H1 (cell line): ENCODE measurements at regions not wholly inside any gene's neighbourhood (a gene's known extent, or its start where the extent isn't known, plus 50 kb on each side); places are given as distances from the start of the nearest gene placed in this dataset.

Experiments used
- CTCF ChIA-PET: fragments of 300-600 bp; sonication (Branson Sonifier 250); formaldehyde crosslinking; loops from one replicate; lab custom pipeline; 2021; ENCODE audit not compliant: partially characterized antibody; lab: Charles Lee
- POLR2A ChIA-PET: fragments of 300-600 bp; sonication (Branson Sonifier 250); formaldehyde crosslinking; loops from one replicate; lab custom pipeline; 2021; ENCODE audit warnings: inconsistent platforms; ENCODE audit not compliant: partially characterized antibody; lab: Charles Lee
- DNase-seq, 2 experiments: peaks; one replicate each; pipeline versions ENCODE4 v3.0.0 to v3.0.0-alpha.2; 2010 to 2022; ENCODE audit warnings: low spot score in 2 of 2, low read depth in 1 of 2, mixed read lengths in 1 of 2
- FAIRE-seq: peaks from 2 replicates; lab custom pipeline; 2011; peaks lifted over from hg19 to GRCh38; lab: Jason Lieb, UNC
- H2AFZ ChIP-seq: 2 replicates; pipeline ENCODE4 v1.8.1; 2012; ENCODE audit warnings: low read length, inconsistent platforms
- H2AK5ac ChIP-seq: 2 replicates; pipeline ENCODE4 v1.6.1; 2013; ENCODE audit warnings: low read depth, low read length
- H2BK120ac ChIP-seq: replicated peaks from 2 replicates; pipeline ENCODE3; 2013; ENCODE audit warnings: low read depth, low read length, inconsistent platforms
- H2BK12ac ChIP-seq: 2 replicates; pipeline ENCODE4 v1.6.1; 2013; ENCODE audit warnings: low read depth, low read length
- H2BK15ac ChIP-seq: 2 replicates; pipeline ENCODE4 v1.6.1; 2013; ENCODE audit warnings: low read length
- H2BK20ac ChIP-seq: 2 replicates; pipeline ENCODE4 v1.6.1; 2013; ENCODE audit warnings: low read length
- H2BK5ac ChIP-seq: 2 replicates; pipeline ENCODE4 v1.6.1; 2013; ENCODE audit warnings: low read depth, low read length
- H3K14ac ChIP-seq: 2 replicates; pipeline ENCODE4 v1.6.1; 2013; ENCODE audit warnings: inconsistent platforms; ENCODE audit not compliant: insufficient read length
- H3K18ac ChIP-seq: 2 replicates; pipeline ENCODE4 v1.6.1; 2013; ENCODE audit warnings: low read length; ENCODE audit errors: extremely low read depth
- H3K23ac ChIP-seq: 2 replicates; pipeline ENCODE4 v1.6.1; 2013; ENCODE audit warnings: inconsistent platforms; ENCODE audit not compliant: insufficient read length
- H3K23me2 ChIP-seq: 2 replicates; pipeline ENCODE4 v1.6.1; 2013; ENCODE audit warnings: low read depth, low read length
- H3K27ac ChIP-seq: 2 replicates; pipeline ENCODE4 v1.6.1; 2011; ENCODE audit warnings: low read depth, low read length, inconsistent platforms
- H3K27me3 ChIP-seq, 4 experiments: replicated peaks in 1 of 4; 1 replicate in 1 of 4; 2 replicates in 3 of 4; pipeline versions ENCODE4 v1.6.1 to v1.8.1; 2011 to 2013; ENCODE audit warnings: low read length in 3 of 4, mild to moderate bottlenecking in 3 of 4, inconsistent platforms in 2 of 4, mixed read lengths in 2 of 4, moderate library complexity in 1 of 4; ENCODE audit not compliant: control insufficient read depth in 3 of 4, insufficient read depth in 3 of 4; ENCODE audit errors: extremely low read depth in 1 of 4
- H3K36me3 ChIP-seq, 4 experiments: 2 replicates each; pipeline versions ENCODE4 v1.6.1 to v1.8.1; 2011 to 2013; ENCODE audit warnings: mild to moderate bottlenecking in 4 of 4, low read length in 3 of 4, moderate library complexity in 2 of 4, control low read depth in 1 of 4, inconsistent platforms in 1 of 4; ENCODE audit not compliant: insufficient read depth in 4 of 4, control insufficient read depth in 2 of 4
- H3K4ac ChIP-seq: replicated peaks from 2 replicates; pipeline ENCODE3; 2013; ENCODE audit warnings: low read length, low read depth, mixed read lengths, inconsistent platforms; ENCODE audit not compliant: insufficient read length
- H3K4me1 ChIP-seq, 4 experiments: replicated peaks in 1 of 4; 1 replicate in 1 of 4; 2 replicates in 3 of 4; pipeline versions ENCODE4 v1.6.1 to v1.8.1; 2011 to 2013; ENCODE audit warnings: low read length in 3 of 4, inconsistent platforms in 2 of 4, mixed read lengths in 1 of 4; ENCODE audit not compliant: insufficient read depth in 4 of 4, control insufficient read depth in 3 of 4
- H3K4me2 ChIP-seq, 2 experiments: 2 replicates each; pipeline versions ENCODE4 v1.6.1 to v1.8.1; 2011 to 2013; ENCODE audit warnings: low read depth in 2 of 2, low read length in 2 of 2, control low read depth in 1 of 2, inconsistent platforms in 1 of 2, mild to moderate bottlenecking in 1 of 2; ENCODE audit not compliant: insufficient read depth in 1 of 2
- H3K4me3 ChIP-seq, 4 experiments: fragments of 200-600, 300-600 bp in 1 of 4; sonication (generic), shearing (Covaris generic), sonication (Bioruptor Twin) in 1 of 4; 2 replicates each; pipeline versions ENCODE4 v1.5.1 to v1.8.1; 2011 to 2016; ENCODE audit warnings: low read length in 4 of 4, low read depth in 3 of 4, control low read depth in 2 of 4, inconsistent platforms in 2 of 4, mild to moderate bottlenecking in 2 of 4, mixed read lengths in 1 of 4, moderate library complexity in 1 of 4; ENCODE audit not compliant: insufficient read depth in 2 of 4; ENCODE audit errors: extremely low read depth in 1 of 4
- H3K56ac ChIP-seq: replicated peaks from 2 replicates; pipeline ENCODE3; 2013; ENCODE audit warnings: low read depth, mild to moderate bottlenecking, mixed read lengths, low read length, inconsistent platforms; ENCODE audit not compliant: insufficient read length
- H3K79me1 ChIP-seq: 2 replicates; pipeline ENCODE4 v1.6.1; 2013; ENCODE audit warnings: low read depth, low read length, control low read depth
- H3K79me2 ChIP-seq, 2 experiments: 2 replicates each; pipeline versions ENCODE4 v1.6.1 to v1.8.1; 2012 to 2013; ENCODE audit warnings: low read length in 2 of 2, mild to moderate bottlenecking in 2 of 2, inconsistent platforms in 1 of 2; ENCODE audit not compliant: insufficient read depth in 2 of 2, control insufficient read depth in 1 of 2
- H3K9ac ChIP-seq, 4 experiments: replicated peaks in 1 of 4; 1 replicate in 1 of 4; 2 replicates in 3 of 4; pipeline versions ENCODE4 v1.6.1 to v1.8.1; 2011 to 2013; ENCODE audit warnings: low read depth in 3 of 4, low read length in 3 of 4, control low read depth in 2 of 4, mild to moderate bottlenecking in 2 of 4, moderate library complexity in 2 of 4, inconsistent platforms in 1 of 4; ENCODE audit errors: extremely low read depth in 1 of 4
- H3K9me3 ChIP-seq, 2 experiments: 2 replicates each; pipeline versions ENCODE4 v1.6.1 to v1.8.1; 2012 to 2013; ENCODE audit warnings: mild to moderate bottlenecking in 2 of 2, moderate library complexity in 2 of 2, control low read depth in 1 of 2, inconsistent platforms in 1 of 2, low read depth in 1 of 2, low read length in 1 of 2, mixed read lengths in 1 of 2; ENCODE audit not compliant: insufficient read depth in 2 of 2
- H4K20me1 ChIP-seq, 2 experiments: replicated peaks in 1 of 2; 2 replicates each; pipeline versions ENCODE3 to v1.8.1; 2011 to 2013; ENCODE audit warnings: inconsistent platforms in 2 of 2, low read length in 2 of 2, mild to moderate bottlenecking in 1 of 2; ENCODE audit not compliant: insufficient read depth in 2 of 2, control insufficient read depth in 1 of 2
- H4K5ac ChIP-seq: 2 replicates; pipeline ENCODE4 v1.6.1; 2013; ENCODE audit warnings: low read length, low read depth, mixed read lengths, inconsistent platforms; ENCODE audit not compliant: insufficient read length
- H4K8ac ChIP-seq: 2 replicates; pipeline ENCODE4 v1.8.0; 2013; ENCODE audit warnings: mild to moderate bottlenecking, moderate library complexity, low read length, inconsistent platforms; ENCODE audit not compliant: insufficient read depth; ENCODE audit errors: extremely low read depth
- H4K91ac ChIP-seq: replicated peaks from 2 replicates; pipeline ENCODE3; 2013; ENCODE audit warnings: low read length, mixed read lengths, inconsistent platforms; ENCODE audit not compliant: insufficient read length
- HDAC6 ChIP-seq: IDR thresholded peaks from one replicate; pipeline ENCODE4 v1.7.1; 2012; ENCODE audit warnings: low read depth, mild to moderate bottlenecking, inconsistent platforms, low read length, moderate library complexity
- RAD21 ChIP-seq, 2 experiments: IDR thresholded peaks in 1 of 2; conservative IDR thresholded peaks in 1 of 2; 2 replicates each; pipeline ENCODE4 v1.6.1; 2011; ENCODE audit warnings: low read depth in 2 of 2, low read length in 2 of 2, improper control_type of control experiment in 1 of 2, inconsistent platforms in 1 of 2, mild to moderate bottlenecking in 1 of 2, moderate library complexity in 1 of 2
- TF ChIP-seq, protein P1 (sequence below), 3 experiments: IDR thresholded peaks; 1 replicate in 2 of 3; 2 replicates in 1 of 3; pipeline versions ENCODE4 v1.5.1 to v1.6.1; 2011; ENCODE audit warnings: low read length in 3 of 3, mild to moderate bottlenecking in 3 of 3, inconsistent platforms in 2 of 3, low read depth in 1 of 3, moderate library complexity in 1 of 3; ENCODE audit not compliant: insufficient read depth in 1 of 3; ENCODE audit errors: control extremely low read depth in 1 of 3

- H3K4me1 ChIP-seq, result no peaks in the 10 kb centered on the region
- no peak overlapping the region for H3K56ac ChIP-seq
- no peaks in the 10 kb centered on the region for H3K79me2 ChIP-seq
- no peak overlapping the region for H3K18ac ChIP-seq
- no peak overlapping the region for H2BK5ac ChIP-seq
- POLR2A ChIA-PET, result no interaction called here
- no peak overlapping the region for H2AFZ ChIP-seq
- no peak for DNase-seq
- no peak overlapping the region for H3K27ac ChIP-seq
- H2BK15ac ChIP-seq, result no peak overlapping the region
- TF ChIP-seq RAD21 (IDR thresholded peaks at IDR 0.05 in 1 of 2, conservative IDR thresholded peaks at IDR 0.05 in 1 of 2; ENCODE audit: low read depth in 2 of 2, low read length in 2 of 2) (peak; percentile 52 to 63), HDAC6 (no peak)
- TF ChIP-seq, protein P1, sequence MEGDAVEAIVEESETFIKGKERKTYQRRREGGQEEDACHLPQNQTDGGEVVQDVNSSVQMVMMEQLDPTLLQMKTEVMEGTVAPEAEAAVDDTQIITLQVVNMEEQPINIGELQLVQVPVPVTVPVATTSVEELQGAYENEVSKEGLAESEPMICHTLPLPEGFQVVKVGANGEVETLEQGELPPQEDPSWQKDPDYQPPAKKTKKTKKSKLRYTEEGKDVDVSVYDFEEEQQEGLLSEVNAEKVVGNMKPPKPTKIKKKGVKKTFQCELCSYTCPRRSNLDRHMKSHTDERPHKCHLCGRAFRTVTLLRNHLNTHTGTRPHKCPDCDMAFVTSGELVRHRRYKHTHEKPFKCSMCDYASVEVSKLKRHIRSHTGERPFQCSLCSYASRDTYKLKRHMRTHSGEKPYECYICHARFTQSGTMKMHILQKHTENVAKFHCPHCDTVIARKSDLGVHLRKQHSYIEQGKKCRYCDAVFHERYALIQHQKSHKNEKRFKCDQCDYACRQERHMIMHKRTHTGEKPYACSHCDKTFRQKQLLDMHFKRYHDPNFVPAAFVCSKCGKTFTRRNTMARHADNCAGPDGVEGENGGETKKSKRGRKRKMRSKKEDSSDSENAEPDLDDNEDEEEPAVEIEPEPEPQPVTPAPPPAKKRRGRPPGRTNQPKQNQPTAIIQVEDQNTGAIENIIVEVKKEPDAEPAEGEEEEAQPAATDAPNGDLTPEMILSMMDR (IDR thresholded peaks at IDR 0.05; ENCODE audit: control extremely low read depth in 1 of 3, insufficient read depth in 1 of 3, low read depth in 1 of 3, low read length in 3 of 3), result peak in 2 of 3 experiments; percentile 25 to 40; a peak in 3 of 4 replicates
- no peaks in the 10 kb centered on the region for H3K27me3 ChIP-seq
- H4K8ac ChIP-seq, result no peak overlapping the region
- no peak overlapping the region for H2BK12ac ChIP-seq
- H2AK5ac ChIP-seq, result no peak overlapping the region
- H3K79me1 ChIP-seq, result no peaks in the 10 kb centered on the region
- no peak overlapping the region for H3K14ac ChIP-seq
- H3K4ac ChIP-seq, result no peak overlapping the region
- H2BK20ac ChIP-seq, result no peak overlapping the region
- H4K5ac ChIP-seq, result no peak overlapping the region
- no peaks in the 10 kb centered on the region for H3K23me2 ChIP-seq
- no peaks in the 10 kb centered on the region for H3K9me3 ChIP-seq
- no peak overlapping the region for H3K4me3 ChIP-seq
- H3K23ac ChIP-seq, result no peak overlapping the region
- no peak overlapping the region for H4K91ac ChIP-seq
- no peaks in the 10 kb centered on the region for H3K36me3 ChIP-seq
- no peak overlapping the region for H3K9ac ChIP-seq
- H3K4me2 ChIP-seq, result no peak overlapping the region
- no peak for FAIRE-seq
- H4K20me1 ChIP-seq, result no peaks in the 10 kb centered on the region
- H2BK120ac ChIP-seq, result no peak overlapping the region
- CTCF ChIA-PET, result interaction anchor here (1.0 to 1.4 kb wide), 5 partner anchors 13 to 371 kb away, joined by 3 to 5 read pairs (median 4); no protein-coding TSS in a partner anchor
Measured at GRCh38 chr6:78436335-78436734, 431.0 kb upstream of the IRAK1BP1 start.
